Lower lobe of right lung (tissue), 2 donors: ENCODE measurements at regions not wholly inside any gene's neighbourhood (a gene's known extent, or its start where the extent isn't known, plus 50 kb on each side); places are given as distances from the start of the nearest gene placed in this dataset.

Experiments
- ATAC-seq, 2 donors: fragments of 200-7000 bp; cut with Tn5 transposase; one replicate each; pipeline ENCODE4 v1.9.1; 2020 to 2022; ENCODE audit warnings: mild to moderate bottlenecking in 2 of 2, moderate library complexity in 2 of 2
- DNase-seq: peaks from one replicate; pipeline ENCODE4 v3.0.0-alpha.2; 2020
- H3K27ac ChIP-seq: fragments of 200-600 bp; one replicate; pipeline ENCODE4 v1.8.0; 2022
- H3K27me3 ChIP-seq: fragments of 200-600 bp; one replicate; pipeline ENCODE4 v1.8.0; 2022; ENCODE audit warnings: low read depth
- H3K36me3 ChIP-seq: fragments of 200-600 bp; one replicate; pipeline ENCODE4 v1.8.0; 2022; ENCODE audit warnings: mild to moderate bottlenecking
- H3K4me1 ChIP-seq: fragments of 200-600 bp; one replicate; pipeline ENCODE4 v1.8.0; 2022
- H3K4me3 ChIP-seq: fragments of 200-600 bp; one replicate; pipeline ENCODE4 v1.8.0; 2022; ENCODE audit warnings: mild to moderate bottlenecking
- H3K9me3 ChIP-seq: fragments of 200-600 bp; one replicate; pipeline ENCODE4 v1.8.0; 2022
- intact Hi-C: fragments of 100-400 bp; cut with DNase I; formaldehyde crosslinking; loops from one replicate; pipeline ENCODE4 v1.11.0; 2022
- TF ChIP-seq, protein P1 (sequence below): fragments of 200-600 bp; IDR thresholded peaks from one replicate; pipeline ENCODE4 v1.8.0; 2022; ENCODE audit warnings: antibody characterized with exemption, mild to moderate bottlenecking
- donor health status: DM: no; HTN: yes; CAD: no; lungs with severe emphysema.

DNA sequence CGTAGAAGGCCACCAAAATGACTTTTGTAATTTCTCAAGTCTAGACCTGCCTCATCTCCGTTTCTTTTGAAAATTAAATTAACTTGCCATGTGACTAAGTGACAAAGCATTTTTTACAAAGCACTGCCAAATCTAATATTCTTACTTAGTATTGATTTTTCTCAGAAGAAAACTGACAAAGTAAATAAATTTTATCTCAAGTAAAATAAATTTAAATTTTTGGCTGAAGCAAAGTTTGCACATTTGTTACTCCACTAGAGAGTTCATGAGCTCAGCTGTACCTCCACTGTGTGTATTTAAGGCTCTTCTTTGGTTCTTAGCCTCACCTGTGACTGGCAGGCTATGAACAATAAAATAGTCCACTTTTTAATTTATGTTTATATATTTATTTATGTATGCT, 441.1 kb upstream of the PCDH10 start:
- Histone ChIP-seq H3K4me3 (no peak overlapping the region), H3K27me3 (no peaks in the 10 kb centered on the region), H3K27ac (no peak overlapping the region), H3K9me3 (no peaks in the 10 kb centered on the region), H3K36me3 (no peaks in the 10 kb centered on the region), H3K4me1 (no peaks in the 10 kb centered on the region)
- TF ChIP-seq, protein P1, sequence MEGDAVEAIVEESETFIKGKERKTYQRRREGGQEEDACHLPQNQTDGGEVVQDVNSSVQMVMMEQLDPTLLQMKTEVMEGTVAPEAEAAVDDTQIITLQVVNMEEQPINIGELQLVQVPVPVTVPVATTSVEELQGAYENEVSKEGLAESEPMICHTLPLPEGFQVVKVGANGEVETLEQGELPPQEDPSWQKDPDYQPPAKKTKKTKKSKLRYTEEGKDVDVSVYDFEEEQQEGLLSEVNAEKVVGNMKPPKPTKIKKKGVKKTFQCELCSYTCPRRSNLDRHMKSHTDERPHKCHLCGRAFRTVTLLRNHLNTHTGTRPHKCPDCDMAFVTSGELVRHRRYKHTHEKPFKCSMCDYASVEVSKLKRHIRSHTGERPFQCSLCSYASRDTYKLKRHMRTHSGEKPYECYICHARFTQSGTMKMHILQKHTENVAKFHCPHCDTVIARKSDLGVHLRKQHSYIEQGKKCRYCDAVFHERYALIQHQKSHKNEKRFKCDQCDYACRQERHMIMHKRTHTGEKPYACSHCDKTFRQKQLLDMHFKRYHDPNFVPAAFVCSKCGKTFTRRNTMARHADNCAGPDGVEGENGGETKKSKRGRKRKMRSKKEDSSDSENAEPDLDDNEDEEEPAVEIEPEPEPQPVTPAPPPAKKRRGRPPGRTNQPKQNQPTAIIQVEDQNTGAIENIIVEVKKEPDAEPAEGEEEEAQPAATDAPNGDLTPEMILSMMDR: no peak
- intact Hi-C loops: no loop called here
- ATAC-seq: no peak
- DNase-seq: no peak

DNA sequence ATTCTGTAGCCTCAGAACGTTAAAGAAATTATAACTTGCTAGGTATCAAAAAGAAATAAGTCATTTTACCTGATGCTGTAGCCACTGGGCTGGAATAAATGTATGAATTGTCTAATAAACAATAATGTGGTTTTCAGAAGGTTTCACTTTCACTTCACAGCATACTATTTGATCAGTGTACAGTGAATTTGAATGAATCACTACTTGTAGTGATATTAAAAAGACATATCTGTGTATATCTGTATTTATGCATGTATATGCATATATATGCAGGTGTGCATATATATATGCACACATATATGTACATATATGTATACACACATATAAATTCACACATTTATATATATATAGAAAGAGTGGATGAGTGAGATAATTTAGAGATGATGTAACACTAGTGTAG, 440.0 kb upstream of the PCDH10 start:
- Histone ChIP-seq H3K36me3 (no peaks in the 10 kb centered on the region), H3K4me1 (no peaks in the 10 kb centered on the region), H3K4me3 (no peak overlapping the region), H3K9me3 (no peaks in the 10 kb centered on the region), H3K27me3 (no peaks in the 10 kb centered on the region), H3K27ac (no peak overlapping the region)
- intact Hi-C loops: no loop called here
- TF ChIP-seq, protein P1: no peak
- no peak for ATAC-seq
- no peak for DNase-seq

DNA sequence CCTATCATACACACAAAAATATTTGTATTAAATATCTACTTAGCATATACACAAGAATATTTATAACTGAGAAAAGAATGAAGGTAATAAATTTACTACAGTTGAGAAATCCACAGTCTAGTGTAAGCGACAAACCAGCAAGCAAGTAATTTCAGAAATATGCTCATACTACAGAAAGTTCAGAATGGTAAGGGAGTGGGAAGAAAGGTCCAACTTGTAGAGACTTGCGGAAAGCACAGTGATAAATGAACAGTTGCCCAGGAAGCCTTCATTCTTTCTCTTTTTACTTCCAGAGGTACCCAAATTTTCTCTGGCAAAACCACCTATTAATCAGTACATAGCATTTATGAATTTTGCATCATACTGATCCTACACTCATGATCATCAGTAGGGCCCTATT, 438.1 kb upstream of the PCDH10 start:
- intact Hi-C loops: no loop called here
- DNase-seq (no peak), ATAC-seq (no peak)
- H3K36me3 ChIP-seq: no peaks in the 10 kb centered on the region
- no peaks in the 10 kb centered on the region for H3K27me3 ChIP-seq
- H3K4me3 ChIP-seq: no peak overlapping the region
- no peak overlapping the region for H3K27ac ChIP-seq
- no peaks in the 10 kb centered on the region for H3K4me1 ChIP-seq
- H3K9me3 ChIP-seq: no peaks in the 10 kb centered on the region
- TF ChIP-seq, protein P1: no peak

DNA sequence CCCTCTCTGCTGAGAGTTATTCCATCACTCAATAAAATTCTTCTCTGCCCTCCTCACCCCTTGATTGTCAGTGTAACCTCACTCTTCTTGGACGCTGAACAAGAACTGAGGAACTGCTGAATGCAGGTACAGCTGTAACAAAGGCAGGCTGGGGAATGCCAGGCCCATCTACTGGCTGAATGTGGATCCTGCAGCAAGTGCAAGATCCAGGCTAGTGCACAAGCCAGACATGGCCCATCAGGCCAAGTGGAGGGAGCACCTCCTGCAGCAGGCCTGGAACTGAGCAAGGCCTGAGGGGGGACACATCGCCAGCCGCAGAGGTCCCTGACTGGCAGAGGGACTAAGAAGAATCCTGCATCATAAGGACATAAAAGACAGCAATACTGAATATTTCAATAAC, 411.8 kb upstream of the PCDH10 start:
- DNase-seq: no peak
- H3K36me3 ChIP-seq: no peaks in the 10 kb centered on the region
- no peak for ATAC-seq
- intact Hi-C loops: no loop called here
- no peak overlapping the region for H3K27ac ChIP-seq
- no peaks in the 10 kb centered on the region for H3K4me1 ChIP-seq
- H3K9me3 ChIP-seq: no peaks in the 10 kb centered on the region
- no peaks in the 10 kb centered on the region for H3K27me3 ChIP-seq
- TF ChIP-seq, protein P1: no peak
- no peak overlapping the region for H3K4me3 ChIP-seq

GRCh38 chr4:132759199-132759780, 389.8 kb upstream of the PCDH10 start:
- no peak for DNase-seq
- TF ChIP-seq, protein P1: no peak
- no peak overlapping the region for H3K27ac ChIP-seq
- H3K4me1 ChIP-seq: no peaks in the 10 kb centered on the region
- H3K27me3 ChIP-seq: no peaks in the 10 kb centered on the region
- no peaks in the 10 kb centered on the region for H3K9me3 ChIP-seq
- no peak overlapping the region for H3K4me3 ChIP-seq
- no peak for ATAC-seq
- intact Hi-C loops: no loop called here
- H3K36me3 ChIP-seq: no peaks in the 10 kb centered on the region

GRCh38 chr4:132763465-132763864, 385.6 kb upstream of the PCDH10 start:
- TF ChIP-seq, protein P1: no peak
- no peaks in the 10 kb centered on the region for H3K27me3 ChIP-seq
- intact Hi-C loops: no loop called here
- H3K4me1 ChIP-seq: no peaks in the 10 kb centered on the region
- no peak for ATAC-seq
- H3K27ac ChIP-seq: no peak overlapping the region
- H3K4me3 ChIP-seq: no peak overlapping the region
- no peak for DNase-seq
- H3K36me3 ChIP-seq: no peaks in the 10 kb centered on the region
- no peaks in the 10 kb centered on the region for H3K9me3 ChIP-seq
